Mammary epithelial cell (primary cell): ENCODE measurements at regions not wholly inside any gene's neighbourhood (a gene's known extent, or its start where the extent isn't known, plus 50 kb on each side); places are given as distances from the start of the nearest gene placed in this dataset.

Experiments used
- CTCF ChIP-seq, 2 donors: IDR thresholded peaks in 1 of 2; conservative IDR thresholded peaks in 1 of 2; 2 replicates each; pipeline ENCODE4 v1.5.1; 2011 to 2012; ENCODE audit warnings: inconsistent platforms in 2 of 2, low read length in 2 of 2, mild to moderate bottlenecking in 2 of 2, control low read depth in 1 of 2, low read depth in 1 of 2; ENCODE audit not compliant: insufficient read depth in 1 of 2; ENCODE audit errors: extremely low read depth in 1 of 2
- EZH2 ChIP-seq: IDR thresholded peaks from 2 replicates; pipeline ENCODE4 v1.6.1; 2012; ENCODE audit warnings: low read length, inconsistent platforms, borderline replicate concordance

DNA sequence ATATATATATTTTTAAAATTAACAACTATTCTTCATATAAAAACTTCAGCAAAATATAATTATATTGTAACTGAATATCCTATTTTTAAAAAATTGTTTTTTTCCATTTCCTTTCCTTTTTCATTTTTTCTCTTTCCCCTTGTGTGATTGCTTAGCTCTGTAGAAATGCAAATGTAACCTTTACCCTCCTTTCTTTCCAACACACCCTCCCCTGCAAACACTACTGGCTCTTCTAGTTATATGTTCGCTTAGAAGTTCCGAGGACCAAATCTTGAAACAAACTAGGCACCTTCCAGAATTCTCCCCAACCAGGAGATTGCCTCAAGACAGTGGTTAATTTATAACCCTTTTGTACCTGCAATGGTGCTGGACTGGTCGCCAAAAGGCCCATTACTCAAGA lies 1980.0 kb upstream of the CDH6 start:
- no peak for TF ChIP-seq CTCF (conservative IDR thresholded peaks at IDR 0.05 in 1 of 2, IDR thresholded peaks at IDR 0.05 in 1 of 2; ENCODE audit: extremely low read depth in 1 of 2, insufficient read depth in 1 of 2, low read depth in 1 of 2, low read length in 2 of 2)
- TF ChIP-seq EZH2, result no peak
